ENCODE measurements at regions not wholly inside any gene's neighbourhood (a gene's known extent, or its start where the extent isn't known, plus 50 kb on each side); places are given as distances from the start of the nearest gene placed in this dataset.

GRCh38 chr7:133186060-133186459 is 66.8 kb upstream of the EXOC4 start:
- TF ChIP-seq CTCF (IDR thresholded peaks at IDR 0.05), result no peak
- TF ChIP-seq ZFX (IDR thresholded peaks at IDR 0.05; ENCODE audit: borderline replicate concordance), result no peak

GRCh38 chr7:133190172-133190528 is 62.7 kb upstream of the EXOC4 start:
- no peak overlapping the region for H3K27ac ChIP-seq
- TF ChIP-seq ZFX (IDR thresholded peaks at IDR 0.05; ENCODE audit: borderline replicate concordance), result no peak
- no peak for TF ChIP-seq CTCF (IDR thresholded peaks at IDR 0.05)

More at GRCh38 chr7:133186060-133186459, 66.8 kb upstream of the EXOC4 start:
- H3K27ac ChIP-seq, result no peak overlapping the region

- H3K27ac ChIP-seq, result no peak overlapping the region
- TF ChIP-seq CTCF (IDR thresholded peaks at IDR 0.05), result no peak
- no peak for TF ChIP-seq ZFX (IDR thresholded peaks at IDR 0.05; ENCODE audit: borderline replicate concordance)
Observed at GRCh38 chr7:133190650-133191049, 62.2 kb upstream of the EXOC4 start.

- no peak overlapping the region for H3K27ac ChIP-seq
- TF ChIP-seq ZFX (IDR thresholded peaks at IDR 0.05; ENCODE audit: borderline replicate concordance) (no peak), CTCF (IDR thresholded peaks at IDR 0.05) (no peak)
Observed at GRCh38 chr7:133191787-133192186, 61.1 kb upstream of the EXOC4 start.

GRCh38 chr7:133195868-133196267 is 57.0 kb upstream of the EXOC4 start:
- H3K27ac ChIP-seq, result no peak overlapping the region
- no peak for TF ChIP-seq ZFX (IDR thresholded peaks at IDR 0.05; ENCODE audit: borderline replicate concordance)
- TF ChIP-seq CTCF (IDR thresholded peaks at IDR 0.05), result no peak

- TF ChIP-seq ZFX (IDR thresholded peaks at IDR 0.05; ENCODE audit: borderline replicate concordance) (no peak), CTCF (IDR thresholded peaks at IDR 0.05) (no peak)
- no peak overlapping the region for H3K27ac ChIP-seq
Observed at GRCh38 chr7:133196856-133197612, 55.8 kb upstream of the EXOC4 start.

GRCh38 chr7:133197972-133198544 is 54.8 kb upstream of the EXOC4 start:
- no peak overlapping the region for H3K27ac ChIP-seq
- no peak for TF ChIP-seq CTCF (IDR thresholded peaks at IDR 0.05)
- TF ChIP-seq ZFX (IDR thresholded peaks at IDR 0.05; ENCODE audit: borderline replicate concordance), result no peak
